PC-9 (cell line): ENCODE measurements at regions not wholly inside any gene's neighbourhood (a gene's known extent, or its start where the extent isn't known, plus 50 kb on each side); places are given as distances from the start of the nearest gene placed in this dataset.

ENCODE experiments used
- BruUV-seq: library from RNA; stranded (reverse); fragments of 400-500 nt; replicated peaks from 2 replicates; lab custom pipeline; 2021; lab: Mats Ljungman, UMichigan
- CTCF ChIA-PET: fragments of 300-600 bp; sonication (Branson Sonifier 250); formaldehyde crosslinking; loops from one replicate; lab custom pipeline; 2022; ENCODE audit warnings: antibody characterized with exemption; lab: Charles Lee
- POLR2A ChIA-PET: fragments of 300-600 bp; sonication (Branson Sonifier 250); formaldehyde crosslinking; loops from one replicate; lab custom pipeline; 2022; ENCODE audit warnings: antibody characterized with exemption; ENCODE audit not compliant: unreplicated experiment; lab: Charles Lee
- DNase-seq, 2 experiments: peaks; one replicate each; pipeline versions ENCODE4 v3.0.0 to v3.0.0-alpha.2; 2015 to 2022; ENCODE audit warnings: mixed read lengths in 1 of 2
- H2AFZ ChIP-seq: fragments of 200-600 bp; sonication (generic); 2 replicates; pipeline ENCODE4 v1.8.1; 2017; ENCODE audit warnings: antibody characterized with exemption
- H3F3A ChIP-seq: fragments of 200-600 bp; sonication (generic); 2 replicates; pipeline ENCODE4 v1.8.1; 2017; ENCODE audit warnings: antibody characterized with exemption, mild to moderate bottlenecking, low read depth; ENCODE audit not compliant: insufficient read depth
- H3K27ac ChIP-seq: fragments of 200-600 bp; sonication (generic); 2 replicates; pipeline ENCODE4 v1.6.1; 2016; ENCODE audit warnings: mixed run types
- H3K27me3 ChIP-seq: fragments of 200-600 bp; sonication (generic); 2 replicates; pipeline ENCODE4 v1.6.1; 2016; ENCODE audit warnings: low read depth, mixed run types; ENCODE audit not compliant: insufficient read depth
- H3K36me3 ChIP-seq: fragments of 200-600 bp; sonication (generic); 2 replicates; pipeline ENCODE4 v1.6.1; 2016; ENCODE audit warnings: low read depth, mixed run types
- H3K4me1 ChIP-seq: fragments of 200-600 bp; sonication (generic); replicated peaks from 2 replicates; pipeline ENCODE4 v1.6.1; 2016; ENCODE audit warnings: mixed run types; ENCODE audit not compliant: insufficient read depth
- H3K4me2 ChIP-seq: fragments of 200-600 bp; sonication (generic); 2 replicates; pipeline ENCODE4 v1.6.1; 2017; ENCODE audit warnings: mixed run types
- H3K4me3 ChIP-seq: fragments of 200-600 bp; sonication (generic); 2 replicates; pipeline ENCODE4 v1.6.1; 2016; ENCODE audit warnings: mixed run types
- H3K79me2 ChIP-seq: fragments of 200-600 bp; sonication (generic); 2 replicates; pipeline ENCODE4 v1.6.1; 2017; ENCODE audit warnings: low read depth, mixed run types
- H3K9me2 ChIP-seq: fragments of 200-600 bp; sonication (generic); 2 replicates; pipeline ENCODE4 v1.8.1; 2017; ENCODE audit warnings: mild to moderate bottlenecking; ENCODE audit not compliant: insufficient read depth
- H3K9me3 ChIP-seq: fragments of 200-600 bp; sonication (generic); 2 replicates; pipeline ENCODE4 v1.8.1; 2016; ENCODE audit warnings: low read depth; ENCODE audit not compliant: insufficient read depth
- H4K20me1 ChIP-seq: fragments of 200-600 bp; sonication (generic); 2 replicates; pipeline ENCODE4 v1.8.1; 2017; ENCODE audit not compliant: insufficient read depth
- EZH2 ChIP-seq: fragments of 200-600 bp; sonication (generic); IDR thresholded peaks from 2 replicates; pipeline ENCODE4 v1.8.0; 2017; ENCODE audit warnings: antibody characterized with exemption, low read depth
- intact Hi-C: fragments of 100-400 bp; cut with micrococcal nuclease; formaldehyde crosslinking; loops from one replicate; pipeline ENCODE4 v1.10.0; 2022; ENCODE audit not compliant: unreplicated experiment
- TF ChIP-seq, protein P1 (sequence below): fragments of 200-600 bp; sonication (generic); conservative IDR thresholded peaks from 2 replicates; pipeline ENCODE4 v1.6.1; 2017; ENCODE audit warnings: mixed run types, antibody characterized with exemption, mild to moderate bottlenecking, moderate library complexity

DNA sequence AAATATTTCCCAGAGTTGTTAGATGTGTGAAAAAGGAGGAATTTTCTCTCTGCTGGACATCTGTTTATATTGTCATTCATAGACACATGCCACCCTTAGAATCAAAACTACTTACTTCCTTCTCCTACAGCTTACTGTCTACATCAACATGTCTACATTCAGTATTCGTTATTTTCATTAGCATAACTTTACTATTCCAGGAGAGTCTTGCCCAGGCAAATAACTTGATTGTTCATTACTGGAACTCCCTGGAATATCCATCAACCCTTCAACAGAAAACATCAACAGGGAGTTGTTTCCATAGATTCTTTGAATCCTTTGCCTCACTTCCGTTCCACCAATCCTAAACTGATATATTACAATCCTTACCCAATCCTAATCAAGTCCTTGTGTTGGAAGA is 457.5 kb upstream of the ZNF608 start:
- TF ChIP-seq, protein P1, sequence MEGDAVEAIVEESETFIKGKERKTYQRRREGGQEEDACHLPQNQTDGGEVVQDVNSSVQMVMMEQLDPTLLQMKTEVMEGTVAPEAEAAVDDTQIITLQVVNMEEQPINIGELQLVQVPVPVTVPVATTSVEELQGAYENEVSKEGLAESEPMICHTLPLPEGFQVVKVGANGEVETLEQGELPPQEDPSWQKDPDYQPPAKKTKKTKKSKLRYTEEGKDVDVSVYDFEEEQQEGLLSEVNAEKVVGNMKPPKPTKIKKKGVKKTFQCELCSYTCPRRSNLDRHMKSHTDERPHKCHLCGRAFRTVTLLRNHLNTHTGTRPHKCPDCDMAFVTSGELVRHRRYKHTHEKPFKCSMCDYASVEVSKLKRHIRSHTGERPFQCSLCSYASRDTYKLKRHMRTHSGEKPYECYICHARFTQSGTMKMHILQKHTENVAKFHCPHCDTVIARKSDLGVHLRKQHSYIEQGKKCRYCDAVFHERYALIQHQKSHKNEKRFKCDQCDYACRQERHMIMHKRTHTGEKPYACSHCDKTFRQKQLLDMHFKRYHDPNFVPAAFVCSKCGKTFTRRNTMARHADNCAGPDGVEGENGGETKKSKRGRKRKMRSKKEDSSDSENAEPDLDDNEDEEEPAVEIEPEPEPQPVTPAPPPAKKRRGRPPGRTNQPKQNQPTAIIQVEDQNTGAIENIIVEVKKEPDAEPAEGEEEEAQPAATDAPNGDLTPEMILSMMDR = no peak
- no peak for TF ChIP-seq EZH2

GRCh38 chr5:125205601-125206225 is 459.3 kb upstream of the ZNF608 start:
- H3K27me3 ChIP-seq = no peaks in the 10 kb centered on the region
- DNase-seq = no peak
- no peak overlapping the region for H3K27ac ChIP-seq
- no peaks in the 10 kb centered on the region for H3K79me2 ChIP-seq
- no peaks in the 10 kb centered on the region for H3K4me1 ChIP-seq
- TF ChIP-seq, protein P1 = no peak
- TF ChIP-seq EZH2 = no peak
- no TSS peak for BruUV-seq
- H2AFZ ChIP-seq = no peak overlapping the region
- no peaks in the 10 kb centered on the region for H3K36me3 ChIP-seq
- intact Hi-C loops = no loop called here
- H3K4me3 ChIP-seq = no peak overlapping the region
- no peaks in the 10 kb centered on the region for H3K9me2 ChIP-seq
- ChIA-PET CTCF (no interaction called here), POLR2A (no interaction called here)
- H3K9me3 ChIP-seq = no peaks in the 10 kb centered on the region
- H3F3A ChIP-seq = no peaks in the 10 kb centered on the region
- no peak overlapping the region for H3K4me2 ChIP-seq
- no peaks in the 10 kb centered on the region for H4K20me1 ChIP-seq

More for the DNA sequence above, 457.5 kb upstream of the ZNF608 start:
- no peaks in the 10 kb centered on the region for H3F3A ChIP-seq
- no peak overlapping the region for H3K4me3 ChIP-seq
- H3K27me3 ChIP-seq = no peaks in the 10 kb centered on the region
- no peak overlapping the region for H3K27ac ChIP-seq
- DNase-seq = no peak
- POLR2A ChIA-PET = no interaction called here
- H3K79me2 ChIP-seq = no peaks in the 10 kb centered on the region
- H3K9me2 ChIP-seq = no peaks in the 10 kb centered on the region
- intact Hi-C loops = loop anchor here (5.0 kb wide), 1 partner anchor 317 kb away; no protein-coding TSS in a partner anchor
- H3K4me1 ChIP-seq = no peaks in the 10 kb centered on the region
- H4K20me1 ChIP-seq = no peaks in the 10 kb centered on the region
- no peak overlapping the region for H2AFZ ChIP-seq
- H3K4me2 ChIP-seq = no peak overlapping the region
- no peaks in the 10 kb centered on the region for H3K36me3 ChIP-seq
- no TSS peak for BruUV-seq
- no peaks in the 10 kb centered on the region for H3K9me3 ChIP-seq
- CTCF ChIA-PET = no interaction called here

DNA sequence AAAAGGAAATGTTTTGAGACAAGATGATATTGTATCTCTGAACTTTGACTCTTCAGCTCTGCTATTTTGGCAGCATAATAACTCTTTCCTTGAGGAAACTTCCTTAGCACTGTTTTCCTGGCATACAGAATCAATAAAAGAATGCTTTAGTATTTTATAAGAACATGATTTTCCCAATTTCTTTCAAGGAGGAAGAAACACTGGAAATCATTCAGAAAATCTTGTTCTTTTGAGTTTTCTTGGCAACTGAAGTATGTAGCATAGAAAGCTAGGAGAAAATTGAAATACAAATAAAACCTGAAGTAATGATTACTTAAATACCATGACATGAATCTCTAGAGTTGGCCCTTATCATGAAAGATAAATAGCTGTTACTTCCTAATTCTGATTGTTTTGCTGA is 461.4 kb upstream of the ZNF608 start:
- Histone ChIP-seq H3K4me1 (no peaks in the 10 kb centered on the region), H3K4me3 (no peak overlapping the region), H3K27me3 (no peaks in the 10 kb centered on the region), H3K36me3 (no peaks in the 10 kb centered on the region), H3F3A (no peaks in the 10 kb centered on the region), H4K20me1 (no peaks in the 10 kb centered on the region), H3K27ac (no peak overlapping the region), H3K9me2 (no peaks in the 10 kb centered on the region), H3K4me2 (no peak overlapping the region), H3K9me3 (no peaks in the 10 kb centered on the region), H2AFZ (no peak overlapping the region), H3K79me2 (no peaks in the 10 kb centered on the region)
- CTCF ChIA-PET = no interaction called here
- intact Hi-C loops = no loop called here
- POLR2A ChIA-PET = no interaction called here
- DNase-seq = no peak
- BruUV-seq = no TSS peak
- no peak for TF ChIP-seq EZH2
- TF ChIP-seq, protein P1 = no peak
